Spleen (tissue), 7 donors: ENCODE measurements at regions not wholly inside any gene's neighbourhood (a gene's known extent, or its start where the extent isn't known, plus 50 kb on each side); places are given as distances from the start of the nearest gene placed in this dataset.

ENCODE experiments used
- POLR2A ChIP-seq, 3 donors: fragments of 450-650 bp; IDR thresholded peaks; one replicate each; pipeline ENCODE4 v1.5.1; 2017; ENCODE audit warnings: antibody characterized with exemption in 3 of 3, mild to moderate bottlenecking in 1 of 3
- POLR2AphosphoS5 ChIP-seq, 3 donors: sonication (generic); formaldehyde crosslinking; IDR thresholded peaks; one replicate each; pipeline ENCODE4 v1.5.1; 2017; ENCODE audit warnings: antibody characterized with exemption in 3 of 3
- TF ChIP-seq, protein P1 (sequence below), 11 experiments: fragments of 200-600 bp in 7 of 11; fragments of 450-650 bp in 4 of 11; sonication (generic) in 4 of 11; IDR thresholded peaks in 8 of 11; conservative IDR thresholded peaks in 3 of 11; 1 replicate in 7 of 11; 2 replicates in 4 of 11; pipeline versions ENCODE4 v1.4.0 to v1.8.0; 2016 to 2021; ENCODE audit warnings: antibody characterized with exemption in 11 of 11, inconsistent platforms in 4 of 11, mild to moderate bottlenecking in 1 of 11
- donor health status: DM: no; HTN: no; CAD: no; lungs with moderate emphysema.
- donor health status: DM: no; HTN: no; CAD: no.
- donor health status: DM: no; HTN: no; CAD: no.

DNA sequence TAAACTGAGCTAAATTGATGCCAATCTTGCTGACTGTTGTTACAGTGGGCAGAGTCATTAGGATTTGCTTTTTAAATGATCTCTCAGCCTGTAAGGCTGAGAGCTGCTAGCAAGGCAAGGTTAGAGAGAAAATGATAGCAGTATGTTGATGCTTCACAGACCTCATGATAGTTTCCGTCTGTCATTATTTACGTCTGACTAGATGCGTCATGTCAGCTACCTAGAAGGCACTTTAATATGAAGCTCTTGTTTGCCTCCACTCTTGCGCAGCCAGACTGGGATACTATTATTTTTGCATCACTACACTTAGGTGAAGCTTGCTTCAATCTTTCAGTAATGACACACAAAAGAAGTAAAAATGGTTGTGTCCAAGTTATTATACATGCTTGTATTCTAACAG, 313.8 kb downstream of the LNPK start:
- no peak for TF ChIP-seq POLR2AphosphoS5 (IDR thresholded peaks at IDR 0.05)
- TF ChIP-seq POLR2A (IDR thresholded peaks at IDR 0.05) = no peak
- TF ChIP-seq, protein P1, sequence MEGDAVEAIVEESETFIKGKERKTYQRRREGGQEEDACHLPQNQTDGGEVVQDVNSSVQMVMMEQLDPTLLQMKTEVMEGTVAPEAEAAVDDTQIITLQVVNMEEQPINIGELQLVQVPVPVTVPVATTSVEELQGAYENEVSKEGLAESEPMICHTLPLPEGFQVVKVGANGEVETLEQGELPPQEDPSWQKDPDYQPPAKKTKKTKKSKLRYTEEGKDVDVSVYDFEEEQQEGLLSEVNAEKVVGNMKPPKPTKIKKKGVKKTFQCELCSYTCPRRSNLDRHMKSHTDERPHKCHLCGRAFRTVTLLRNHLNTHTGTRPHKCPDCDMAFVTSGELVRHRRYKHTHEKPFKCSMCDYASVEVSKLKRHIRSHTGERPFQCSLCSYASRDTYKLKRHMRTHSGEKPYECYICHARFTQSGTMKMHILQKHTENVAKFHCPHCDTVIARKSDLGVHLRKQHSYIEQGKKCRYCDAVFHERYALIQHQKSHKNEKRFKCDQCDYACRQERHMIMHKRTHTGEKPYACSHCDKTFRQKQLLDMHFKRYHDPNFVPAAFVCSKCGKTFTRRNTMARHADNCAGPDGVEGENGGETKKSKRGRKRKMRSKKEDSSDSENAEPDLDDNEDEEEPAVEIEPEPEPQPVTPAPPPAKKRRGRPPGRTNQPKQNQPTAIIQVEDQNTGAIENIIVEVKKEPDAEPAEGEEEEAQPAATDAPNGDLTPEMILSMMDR (IDR thresholded peaks at IDR 0.05 in 8 of 11, conservative IDR thresholded peaks at IDR 0.05 in 3 of 11) = no peak
